OCI-LY7 (cell line): ENCODE measurements at regions not wholly inside any gene's neighbourhood (a gene's known extent, or its start where the extent isn't known, plus 50 kb on each side); places are given as distances from the start of the nearest gene placed in this dataset.

Source experiments
- BruUV-seq: library from RNA; stranded (reverse); fragments of 400-500 nt; replicated peaks from 2 replicates; lab custom pipeline; 2021; lab: Mats Ljungman, UMichigan
- CTCF ChIA-PET: fragments of 300-600 bp; sonication (Branson Sonifier 250); formaldehyde crosslinking; loops from one replicate; lab custom pipeline; 2022; ENCODE audit warnings: antibody characterized with exemption; ENCODE audit not compliant: unreplicated experiment; lab: Charles Lee
- POLR2A ChIA-PET: fragments of 300-600 bp; sonication (Branson Sonifier 250); formaldehyde crosslinking; loops from one replicate; lab custom pipeline; 2022; ENCODE audit warnings: antibody characterized with exemption; lab: Charles Lee
- DNase-seq: peaks from one replicate; pipeline ENCODE4 v3.0.0-alpha.2; 2015; ENCODE audit warnings: low spot score
- H2AFZ ChIP-seq: fragments of 200-600 bp; sonication (generic), shearing (Covaris generic); 2 replicates; pipeline ENCODE4 v1.6.1; 2014; ENCODE audit warnings: mild to moderate bottlenecking, antibody characterized with exemption, low read length, moderate library complexity
- H3K27ac ChIP-seq: fragments of 200-600 bp; sonication (generic); 2 replicates; pipeline ENCODE4 v1.5.1; 2014; ENCODE audit warnings: mixed run types, low read depth, mild to moderate bottlenecking, moderate library complexity, low read length, inconsistent platforms; ENCODE audit not compliant: poor library complexity, severe bottlenecking
- H3K36me3 ChIP-seq: fragments of 200-600 bp; sonication (generic); 2 replicates; pipeline ENCODE4 v1.6.1; 2014; ENCODE audit warnings: mild to moderate bottlenecking, antibody characterized with exemption, low read length, moderate library complexity, mixed read lengths; ENCODE audit not compliant: insufficient read depth
- H3K4me1 ChIP-seq: fragments of 200-600 bp; sonication (generic); 2 replicates; pipeline ENCODE4 v1.5.1; 2014; ENCODE audit warnings: mild to moderate bottlenecking, low read length; ENCODE audit not compliant: insufficient read depth, poor library complexity, severe bottlenecking
- H3K4me2 ChIP-seq: fragments of 200-600 bp; sonication (generic); 2 replicates; pipeline ENCODE4 v1.6.1; 2014; ENCODE audit warnings: mild to moderate bottlenecking, low read length
- H3K4me3 ChIP-seq: fragments of 200-600 bp; sonication (generic); 2 replicates; pipeline ENCODE4 v1.5.1; 2014; ENCODE audit warnings: mild to moderate bottlenecking, low read depth, low read length; ENCODE audit not compliant: poor library complexity, severe bottlenecking
- H3K79me2 ChIP-seq: fragments of 200-600 bp; sonication (generic); 2 replicates; pipeline ENCODE4 v1.6.1; 2016; ENCODE audit warnings: low read depth, mild to moderate bottlenecking, low read length, moderate library complexity, mixed read lengths; ENCODE audit not compliant: insufficient read depth
- H3K9me2 ChIP-seq: fragments of 200-600 bp; sonication (generic); 2 replicates; pipeline ENCODE4 v1.6.1; 2016; ENCODE audit warnings: mild to moderate bottlenecking, low read length, mixed read lengths; ENCODE audit not compliant: insufficient read depth
- H3K9me3 ChIP-seq: fragments of 200-600 bp; sonication (generic); 2 replicates; pipeline ENCODE4 v1.6.1; 2014; ENCODE audit warnings: mild to moderate bottlenecking, mixed run types, low read length, mixed read lengths
- H4K20me1 ChIP-seq: fragments of 200-600 bp; sonication (generic); 2 replicates; pipeline ENCODE4 v1.6.1; 2014; ENCODE audit warnings: mild to moderate bottlenecking, antibody characterized with exemption, low read length, moderate library complexity, mixed read lengths; ENCODE audit not compliant: insufficient read depth
- CTCF ChIP-seq: fragments of 200-600 bp; sonication (generic); conservative IDR thresholded peaks from 2 replicates; pipeline ENCODE4 v1.5.1; 2014; ENCODE audit warnings: mild to moderate bottlenecking, antibody characterized with exemption, low read length, moderate library complexity, mixed read lengths
- EZH2phosphoT487 ChIP-seq: fragments of 200-600 bp; sonication (generic); IDR thresholded peaks from 2 replicates; pipeline ENCODE4 v1.6.1; 2018; ENCODE audit warnings: low read depth, borderline replicate concordance, mild to moderate bottlenecking, mixed run types, antibody characterized with exemption, low read length, moderate library complexity, mixed read lengths
- intact Hi-C: fragments of 100-400 bp; cut with micrococcal nuclease; formaldehyde crosslinking; loops from one replicate; pipeline ENCODE4 v1.10.0; 2022; ENCODE audit not compliant: unreplicated experiment

- Histone ChIP-seq H3K4me1 (no peaks in the 10 kb centered on the region), H4K20me1 (no peaks in the 10 kb centered on the region), H3K9me2 (no peaks in the 10 kb centered on the region), H3K36me3 (no peaks in the 10 kb centered on the region), H3K9me3 (no peaks in the 10 kb centered on the region), H3K79me2 (no peaks in the 10 kb centered on the region), H3K4me3 (no peak overlapping the region), H3K27ac (no peak overlapping the region), H3K4me2 (no peak overlapping the region), H2AFZ (no peak overlapping the region)
- ChIA-PET CTCF (no interaction called here), POLR2A (interaction anchor here (1.1 kb wide), 1 partner anchor 29 kb away, joined by 3 read pairs; no protein-coding TSS in a partner anchor)
- TF ChIP-seq CTCF: no peak
- no peak for TF ChIP-seq EZH2phosphoT487
- no TSS peak for BruUV-seq
- no peak for DNase-seq
- intact Hi-C loops: no loop called here
These were observed 347.1 kb downstream of the GBA3 start for GRCh38 chr4:23039818-23040217.

- no peak for DNase-seq
- intact Hi-C loops: no loop called here
- no peaks in the 10 kb centered on the region for H3K9me2 ChIP-seq
- CTCF ChIA-PET: no interaction called here
- no peaks in the 10 kb centered on the region for H3K9me3 ChIP-seq
- H3K4me3 ChIP-seq: no peak overlapping the region
- POLR2A ChIA-PET: interaction anchor here (0.6 to 1.1 kb wide), 3 partner anchors 30 to 236 kb away, joined by 3 to 5 read pairs (median 3); no protein-coding TSS in a partner anchor
- no peak overlapping the region for H3K4me2 ChIP-seq
- H2AFZ ChIP-seq: no peak overlapping the region
- H3K36me3 ChIP-seq: no peaks in the 10 kb centered on the region
- no peaks in the 10 kb centered on the region for H3K4me1 ChIP-seq
- H4K20me1 ChIP-seq: no peaks in the 10 kb centered on the region
- BruUV-seq: no TSS peak
- H3K27ac ChIP-seq: no peak overlapping the region
- TF ChIP-seq EZH2phosphoT487: no peak
- no peak for TF ChIP-seq CTCF
- H3K79me2 ChIP-seq: no peaks in the 10 kb centered on the region
These were observed 346.1 kb downstream of the GBA3 start for GRCh38 chr4:23038626-23039491.
